OCI-LY7 (cell line): ENCODE measurements at regions not wholly inside any gene's neighbourhood (a gene's known extent, or its start where the extent isn't known, plus 50 kb on each side); places are given as distances from the start of the nearest gene placed in this dataset.

Experiments used
- BruUV-seq: library from RNA; stranded (reverse); fragments of 400-500 nt; replicated peaks from 2 replicates; lab custom pipeline; 2021; lab: Mats Ljungman, UMichigan
- CTCF ChIA-PET: fragments of 300-600 bp; sonication (Branson Sonifier 250); formaldehyde crosslinking; loops from one replicate; lab custom pipeline; 2022; ENCODE audit warnings: antibody characterized with exemption; ENCODE audit not compliant: unreplicated experiment; lab: Charles Lee
- POLR2A ChIA-PET: fragments of 300-600 bp; sonication (Branson Sonifier 250); formaldehyde crosslinking; loops from one replicate; lab custom pipeline; 2022; ENCODE audit warnings: antibody characterized with exemption; lab: Charles Lee
- DNase-seq: peaks from one replicate; pipeline ENCODE4 v3.0.0-alpha.2; 2015; ENCODE audit warnings: low spot score
- H2AFZ ChIP-seq: fragments of 200-600 bp; sonication (generic), shearing (Covaris generic); 2 replicates; pipeline ENCODE4 v1.6.1; 2014; ENCODE audit warnings: mild to moderate bottlenecking, antibody characterized with exemption, low read length, moderate library complexity
- H3K27ac ChIP-seq: fragments of 200-600 bp; sonication (generic); 2 replicates; pipeline ENCODE4 v1.5.1; 2014; ENCODE audit warnings: mixed run types, low read depth, mild to moderate bottlenecking, moderate library complexity, low read length, inconsistent platforms; ENCODE audit not compliant: poor library complexity, severe bottlenecking
- H3K36me3 ChIP-seq: fragments of 200-600 bp; sonication (generic); 2 replicates; pipeline ENCODE4 v1.6.1; 2014; ENCODE audit warnings: mild to moderate bottlenecking, antibody characterized with exemption, low read length, moderate library complexity, mixed read lengths; ENCODE audit not compliant: insufficient read depth
- H3K4me1 ChIP-seq: fragments of 200-600 bp; sonication (generic); 2 replicates; pipeline ENCODE4 v1.5.1; 2014; ENCODE audit warnings: mild to moderate bottlenecking, low read length; ENCODE audit not compliant: insufficient read depth, poor library complexity, severe bottlenecking
- H3K4me2 ChIP-seq: fragments of 200-600 bp; sonication (generic); 2 replicates; pipeline ENCODE4 v1.6.1; 2014; ENCODE audit warnings: mild to moderate bottlenecking, low read length
- H3K4me3 ChIP-seq: fragments of 200-600 bp; sonication (generic); 2 replicates; pipeline ENCODE4 v1.5.1; 2014; ENCODE audit warnings: mild to moderate bottlenecking, low read depth, low read length; ENCODE audit not compliant: poor library complexity, severe bottlenecking
- H3K79me2 ChIP-seq: fragments of 200-600 bp; sonication (generic); 2 replicates; pipeline ENCODE4 v1.6.1; 2016; ENCODE audit warnings: low read depth, mild to moderate bottlenecking, low read length, moderate library complexity, mixed read lengths; ENCODE audit not compliant: insufficient read depth
- H3K9me2 ChIP-seq: fragments of 200-600 bp; sonication (generic); 2 replicates; pipeline ENCODE4 v1.6.1; 2016; ENCODE audit warnings: mild to moderate bottlenecking, low read length, mixed read lengths; ENCODE audit not compliant: insufficient read depth
- H3K9me3 ChIP-seq: fragments of 200-600 bp; sonication (generic); 2 replicates; pipeline ENCODE4 v1.6.1; 2014; ENCODE audit warnings: mild to moderate bottlenecking, mixed run types, low read length, mixed read lengths
- H4K20me1 ChIP-seq: fragments of 200-600 bp; sonication (generic); 2 replicates; pipeline ENCODE4 v1.6.1; 2014; ENCODE audit warnings: mild to moderate bottlenecking, antibody characterized with exemption, low read length, moderate library complexity, mixed read lengths; ENCODE audit not compliant: insufficient read depth
- EZH2phosphoT487 ChIP-seq: fragments of 200-600 bp; sonication (generic); IDR thresholded peaks from 2 replicates; pipeline ENCODE4 v1.6.1; 2018; ENCODE audit warnings: low read depth, borderline replicate concordance, mild to moderate bottlenecking, mixed run types, antibody characterized with exemption, low read length, moderate library complexity, mixed read lengths
- intact Hi-C: fragments of 100-400 bp; cut with micrococcal nuclease; formaldehyde crosslinking; loops from one replicate; pipeline ENCODE4 v1.10.0; 2022; ENCODE audit not compliant: unreplicated experiment
- TF ChIP-seq, protein P1 (sequence below): fragments of 200-600 bp; sonication (generic); conservative IDR thresholded peaks from 2 replicates; pipeline ENCODE4 v1.5.1; 2014; ENCODE audit warnings: mild to moderate bottlenecking, antibody characterized with exemption, low read length, moderate library complexity, mixed read lengths

DNA sequence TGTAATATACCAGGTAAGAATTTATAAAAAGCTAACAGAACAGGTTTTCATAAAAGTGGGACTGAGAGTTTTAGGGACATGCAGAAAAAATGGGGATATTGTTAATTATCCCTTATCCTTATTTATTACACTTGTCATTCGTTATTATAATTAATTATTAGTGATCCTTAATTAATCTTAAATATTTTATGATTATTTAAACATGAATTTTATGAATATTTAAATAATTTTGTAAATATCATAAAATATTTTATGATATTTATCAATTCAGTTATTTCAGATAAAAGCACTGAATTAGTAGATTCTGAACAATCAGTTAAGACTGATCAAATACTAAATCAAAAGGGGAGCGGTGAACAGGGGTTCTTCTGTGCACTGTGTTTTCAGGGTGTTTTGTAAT is 300.1 kb downstream of the PAX1 start:
- intact Hi-C loops: no loop called here
- Histone ChIP-seq H3K9me3 (no peaks in the 10 kb centered on the region), H3K4me2 (no peak overlapping the region), H4K20me1 (no peaks in the 10 kb centered on the region), H2AFZ (no peak overlapping the region), H3K9me2 (no peaks in the 10 kb centered on the region), H3K4me1 (no peaks in the 10 kb centered on the region), H3K79me2 (no peaks in the 10 kb centered on the region), H3K27ac (no peak overlapping the region), H3K4me3 (no peak overlapping the region), H3K36me3 (no peaks in the 10 kb centered on the region)
- TF ChIP-seq, protein P1, sequence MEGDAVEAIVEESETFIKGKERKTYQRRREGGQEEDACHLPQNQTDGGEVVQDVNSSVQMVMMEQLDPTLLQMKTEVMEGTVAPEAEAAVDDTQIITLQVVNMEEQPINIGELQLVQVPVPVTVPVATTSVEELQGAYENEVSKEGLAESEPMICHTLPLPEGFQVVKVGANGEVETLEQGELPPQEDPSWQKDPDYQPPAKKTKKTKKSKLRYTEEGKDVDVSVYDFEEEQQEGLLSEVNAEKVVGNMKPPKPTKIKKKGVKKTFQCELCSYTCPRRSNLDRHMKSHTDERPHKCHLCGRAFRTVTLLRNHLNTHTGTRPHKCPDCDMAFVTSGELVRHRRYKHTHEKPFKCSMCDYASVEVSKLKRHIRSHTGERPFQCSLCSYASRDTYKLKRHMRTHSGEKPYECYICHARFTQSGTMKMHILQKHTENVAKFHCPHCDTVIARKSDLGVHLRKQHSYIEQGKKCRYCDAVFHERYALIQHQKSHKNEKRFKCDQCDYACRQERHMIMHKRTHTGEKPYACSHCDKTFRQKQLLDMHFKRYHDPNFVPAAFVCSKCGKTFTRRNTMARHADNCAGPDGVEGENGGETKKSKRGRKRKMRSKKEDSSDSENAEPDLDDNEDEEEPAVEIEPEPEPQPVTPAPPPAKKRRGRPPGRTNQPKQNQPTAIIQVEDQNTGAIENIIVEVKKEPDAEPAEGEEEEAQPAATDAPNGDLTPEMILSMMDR: no peak
- no peak for TF ChIP-seq EZH2phosphoT487
- CTCF ChIA-PET: no interaction called here
- DNase-seq: no peak
- no TSS peak for BruUV-seq
- POLR2A ChIA-PET: no interaction called here

DNA sequence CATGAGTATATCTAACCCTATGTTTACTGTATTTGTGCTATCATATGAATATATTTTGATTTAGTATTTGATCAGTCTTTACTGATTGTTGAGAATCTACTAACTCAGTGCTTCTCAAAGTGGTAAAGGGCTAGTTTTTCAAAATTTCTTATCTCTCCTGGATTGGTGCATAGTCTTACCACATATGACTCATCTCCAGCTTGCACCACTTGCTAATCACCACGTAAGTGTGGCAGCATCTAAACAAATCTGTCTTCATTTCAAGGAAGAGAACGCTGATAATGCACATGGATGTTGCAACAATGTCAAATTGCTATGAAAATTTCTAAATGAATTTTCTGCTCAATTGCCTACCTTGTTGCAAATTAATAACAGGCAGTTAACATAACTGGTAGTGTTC is 299.5 kb downstream of the PAX1 start:
- intact Hi-C loops: no loop called here
- Histone ChIP-seq H3K4me2 (no peak overlapping the region), H4K20me1 (no peaks in the 10 kb centered on the region), H3K79me2 (no peaks in the 10 kb centered on the region), H3K9me3 (no peaks in the 10 kb centered on the region), H3K27ac (no peak overlapping the region), H3K36me3 (no peaks in the 10 kb centered on the region), H3K4me1 (no peaks in the 10 kb centered on the region), H3K4me3 (no peak overlapping the region), H3K9me2 (no peaks in the 10 kb centered on the region), H2AFZ (no peak overlapping the region)
- ChIA-PET CTCF (no interaction called here), POLR2A (no interaction called here)
- DNase-seq: no peak
- no peak for TF ChIP-seq EZH2phosphoT487
- TF ChIP-seq, protein P1: no peak
- no TSS peak for BruUV-seq

DNA sequence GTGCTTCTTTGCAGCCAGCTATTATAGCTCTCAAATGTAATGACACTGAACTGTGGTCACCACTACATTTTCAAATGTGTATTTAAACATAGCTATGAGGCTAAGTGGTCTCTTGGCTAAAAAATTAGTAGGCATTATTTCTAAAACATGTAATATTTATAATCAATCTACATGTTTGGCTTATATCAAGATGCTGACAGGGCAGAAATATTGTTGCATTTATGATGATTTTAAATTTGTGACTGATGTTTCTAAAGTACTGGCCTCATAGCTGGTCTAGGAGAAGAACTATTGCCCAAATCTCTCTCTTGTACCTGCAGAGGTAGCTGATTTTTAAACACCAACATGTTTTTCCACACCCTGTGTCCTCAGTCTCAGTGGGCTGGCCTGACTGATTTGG is 298.2 kb downstream of the PAX1 start:
- Histone ChIP-seq H3K9me2 (no peaks in the 10 kb centered on the region), H3K4me2 (no peak overlapping the region), H3K4me3 (no peak overlapping the region), H3K79me2 (no peaks in the 10 kb centered on the region), H2AFZ (no peak overlapping the region), H3K36me3 (no peaks in the 10 kb centered on the region), H3K9me3 (no peaks in the 10 kb centered on the region), H3K27ac (no peak overlapping the region), H3K4me1 (no peaks in the 10 kb centered on the region), H4K20me1 (no peaks in the 10 kb centered on the region)
- DNase-seq: no peak
- POLR2A ChIA-PET: interaction anchor here (1.0 kb wide), 1 partner anchor 202 kb away, joined by 3 read pairs; no protein-coding TSS in a partner anchor
- no TSS peak for BruUV-seq
- no peak for TF ChIP-seq EZH2phosphoT487
- TF ChIP-seq, protein P1: no peak
- intact Hi-C loops: no loop called here
- CTCF ChIA-PET: no interaction called here
